ENCODE measurements at regions not wholly inside any gene's neighbourhood (a gene's known extent, or its start where the extent isn't known, plus 50 kb on each side); places are given as distances from the start of the nearest gene placed in this dataset.
"Not testable (repeated sequence)": the region's sequence is repeated elsewhere in the genome, so short reads cannot be mapped to it uniquely, and the experiment has no call there.

DNA sequence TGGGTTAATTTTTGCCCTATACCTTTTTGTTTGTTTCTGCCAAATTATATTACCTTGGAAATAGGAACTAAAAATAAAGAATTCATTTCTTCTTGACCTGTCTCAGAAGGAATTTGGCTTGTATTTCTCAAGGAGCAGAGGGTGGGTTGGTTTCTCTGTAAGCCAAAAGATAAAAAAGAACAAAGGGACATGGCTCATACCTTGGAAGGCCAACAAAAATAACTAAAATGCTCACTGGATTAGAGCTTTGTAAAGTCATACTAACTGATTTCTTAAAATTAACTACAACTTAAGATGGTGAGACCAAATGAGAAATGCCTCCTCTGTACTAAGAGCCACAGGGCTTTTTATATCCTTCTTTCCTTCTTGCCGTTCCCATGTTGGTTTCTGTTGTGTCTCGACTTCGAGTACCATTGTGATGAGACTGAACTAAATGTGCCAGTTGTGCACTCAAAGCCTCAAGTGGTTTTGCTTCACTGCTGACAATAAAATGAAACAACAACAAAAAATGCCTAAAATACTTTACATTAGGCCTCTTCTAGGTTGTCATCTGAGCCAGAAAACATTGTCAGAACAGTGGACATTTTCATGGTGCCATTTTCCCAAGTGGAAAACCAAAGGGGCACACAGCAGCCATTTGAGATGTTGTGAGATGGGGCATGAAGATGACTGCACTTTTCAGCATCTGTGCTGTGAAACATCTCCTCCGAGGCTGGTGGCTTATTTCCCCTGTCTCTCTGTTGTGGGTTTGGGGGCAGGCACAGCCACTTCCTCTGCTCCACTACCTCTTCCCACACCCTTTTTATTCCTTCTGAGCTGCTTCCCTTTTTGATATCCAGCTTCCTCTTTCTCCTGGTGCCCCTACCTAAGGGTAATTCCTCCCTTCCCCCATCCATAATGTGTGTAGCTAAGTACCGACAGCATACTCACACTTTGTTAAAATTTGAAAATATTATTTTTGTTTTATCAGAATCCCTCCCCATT lies 51.8 kb upstream of the AGR3 start:
- ChIA-PET CTCF (no interaction called here), POLR2A (no interaction called here)

DNA sequence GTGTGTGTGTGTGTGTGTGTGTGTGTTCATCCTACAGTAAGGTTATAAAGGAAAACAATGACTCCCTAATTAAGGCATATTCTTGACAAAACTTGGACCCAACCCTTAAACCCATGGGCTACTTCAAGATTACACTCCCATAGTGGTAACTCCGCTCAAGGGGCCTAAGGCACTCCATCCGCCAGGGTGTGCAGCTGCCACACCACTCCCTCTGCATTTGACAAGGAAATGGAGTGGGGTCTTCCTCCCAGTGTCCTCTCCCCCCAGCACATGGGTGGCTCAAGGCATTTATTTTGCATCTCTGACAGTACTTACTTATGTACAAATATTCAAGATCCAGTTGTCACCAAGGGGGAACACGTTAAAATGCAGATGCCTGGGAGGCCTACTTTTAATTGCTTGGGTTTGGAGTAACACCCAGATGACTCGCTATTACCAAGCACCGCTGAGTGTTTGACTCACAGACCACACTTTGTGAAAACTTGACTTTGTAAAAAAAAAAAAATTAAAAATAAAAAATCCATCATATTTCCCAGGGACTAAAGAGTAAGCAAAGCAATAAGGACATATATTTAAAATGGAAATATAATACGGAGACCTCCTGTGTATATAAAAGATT lies 53.0 kb upstream of the AGR3 start:
- POLR2A ChIA-PET, result no interaction called here
- CTCF ChIA-PET, result no interaction called here

DNA sequence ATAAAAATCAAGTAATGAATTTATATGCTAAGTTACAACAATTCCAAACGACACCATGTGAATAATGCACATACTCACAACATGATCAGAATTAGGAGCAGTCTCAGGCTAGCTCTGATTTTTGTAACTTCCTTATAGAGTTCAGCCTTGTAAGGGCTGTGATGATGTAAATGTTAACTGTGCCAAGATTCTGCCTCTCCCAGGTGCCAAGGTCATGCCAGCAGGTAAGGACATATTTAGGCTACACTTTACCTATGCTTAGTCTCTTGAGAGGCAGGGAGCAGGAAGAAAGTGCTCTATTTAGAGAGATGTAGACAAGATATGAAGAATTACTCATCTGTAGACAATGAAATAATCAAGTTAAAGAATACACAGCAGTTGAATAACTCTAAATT lies 53.6 kb upstream of the AGR3 start:
- ChIA-PET POLR2A (no interaction called here), CTCF (no interaction called here)

GRCh38 chr7:16936626-16937422 lies 55.0 kb upstream of the AGR3 start:
- ChIA-PET POLR2A (no interaction called here), CTCF (no interaction called here)

DNA sequence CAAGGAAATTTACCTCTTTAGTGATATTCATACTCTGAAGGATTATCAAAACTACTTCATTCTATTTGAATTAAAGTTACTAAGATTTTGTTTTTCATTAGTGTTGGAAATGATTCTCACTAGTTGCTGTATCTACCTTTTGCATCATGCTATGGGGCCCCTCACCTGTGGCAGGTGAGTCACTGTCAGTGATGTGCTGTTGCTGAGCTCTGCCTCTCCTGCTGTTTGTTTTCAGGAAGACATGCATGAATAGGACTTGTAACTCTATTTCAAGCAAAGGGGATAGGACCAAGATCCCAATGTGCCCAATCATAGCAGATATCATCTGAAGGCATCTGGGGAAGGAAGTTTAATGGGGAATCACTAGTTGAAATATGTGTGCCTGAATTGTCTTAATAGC lies 57.4 kb upstream of the AGR3 start:
- POLR2A ChIA-PET, result no interaction called here
- CTCF ChIA-PET, result no interaction called here

- CTCF ChIA-PET, result interaction anchor here (0.8 kb wide), 1 partner anchor 23 kb away, joined by 3 read pairs; no protein-coding TSS in a partner anchor
- POLR2A ChIA-PET, result no interaction called here
Observed at GRCh38 chr7:16940776-16941175, 59.0 kb upstream of the AGR3 start.

DNA sequence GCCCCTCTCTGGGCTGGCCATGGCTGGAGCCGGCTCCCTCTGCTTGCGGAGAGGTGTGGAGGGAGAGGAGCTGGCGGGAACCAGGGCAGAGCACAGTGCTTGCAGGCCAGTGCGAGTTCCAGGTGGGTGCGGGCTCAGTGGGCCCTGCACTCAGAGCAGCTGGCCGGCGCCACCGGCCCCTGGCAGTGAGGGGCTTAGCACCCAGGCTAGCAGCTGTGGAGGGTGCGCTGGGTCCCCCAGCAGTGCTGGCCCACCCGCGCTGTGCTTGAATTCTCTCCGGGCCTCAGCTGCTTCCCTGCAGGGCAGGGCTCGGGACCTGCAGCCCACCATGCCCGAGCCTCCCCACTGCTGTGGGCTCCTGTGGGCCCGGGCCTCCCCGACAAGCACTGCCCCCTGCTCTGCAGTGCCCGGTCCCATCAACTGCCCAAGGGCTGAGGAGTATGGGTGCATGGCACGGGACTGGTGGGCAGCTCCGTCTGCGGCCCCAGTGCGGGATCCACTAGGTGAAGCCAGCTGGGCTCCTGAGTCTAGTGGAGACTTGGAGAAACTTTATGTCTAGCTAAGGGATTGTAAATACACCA lies 61.2 kb upstream of the AGR3 start:
- POLR2A ChIA-PET, result no interaction called here
- CTCF ChIA-PET, result no interaction called here

- CTCF ChIA-PET, result no interaction called here
- POLR2A ChIA-PET, result no interaction called here
Observed at GRCh38 chr7:16944936-16945335, 63.2 kb upstream of the AGR3 start.

- CTCF ChIA-PET, result no interaction called here
- POLR2A ChIA-PET, result no interaction called here
Observed at GRCh38 chr7:16945372-16945771, 63.6 kb upstream of the AGR3 start.

DNA sequence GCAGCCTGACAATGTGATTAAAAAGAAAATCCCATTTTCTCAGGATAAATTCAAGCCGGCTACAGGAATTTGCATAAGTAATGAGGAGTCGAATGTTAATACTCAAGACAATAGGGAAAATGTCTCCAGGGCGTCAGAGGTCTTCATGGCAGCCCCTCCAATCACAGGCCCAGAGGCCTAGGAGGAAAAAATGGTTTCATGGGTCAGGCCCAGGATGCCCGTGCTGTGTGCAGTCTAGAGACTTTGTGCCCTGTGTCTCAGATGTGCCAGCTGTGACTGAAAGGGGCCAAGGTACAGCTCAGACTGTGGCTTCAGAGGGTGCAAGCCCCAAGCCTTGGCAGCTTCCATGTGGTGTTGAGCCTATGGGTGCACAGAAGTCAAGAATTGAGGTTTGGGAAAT lies 66.3 kb upstream of the AGR3 start:
- POLR2A ChIA-PET, CTCF ChIA-PET: not testable (repeated sequence)

DNA sequence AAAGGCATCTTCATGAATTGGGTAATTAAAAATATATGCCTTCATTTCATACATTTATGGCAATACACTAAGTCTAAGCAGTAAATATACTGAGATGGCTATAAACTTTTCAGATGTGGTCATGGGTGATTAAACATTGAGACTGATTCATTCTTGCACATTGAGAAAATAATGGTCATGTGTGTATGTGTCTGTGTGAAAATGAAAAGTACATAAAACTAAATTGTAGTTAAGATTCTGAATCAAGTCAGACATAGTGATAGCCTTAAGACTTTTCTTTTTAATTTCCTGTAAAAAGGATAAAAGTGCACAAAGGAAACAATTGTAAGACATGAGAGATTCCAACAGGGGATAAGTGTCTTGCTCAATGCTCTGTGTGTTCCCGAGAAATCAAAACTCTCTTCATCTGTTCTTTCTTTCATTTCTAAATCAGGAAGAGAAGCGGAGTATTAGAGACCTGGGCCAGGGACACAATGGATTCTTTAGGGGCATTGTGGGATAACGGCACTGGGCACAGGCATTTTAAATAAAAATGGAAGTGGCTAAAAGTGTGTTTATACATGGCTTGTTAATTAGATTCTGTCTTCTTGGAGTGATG lies 69.8 kb upstream of the AGR3 start:
- ChIA-PET POLR2A (no interaction called here), CTCF (no interaction called here)

GRCh38 chr7:16954321-16954720 lies 72.5 kb upstream of the AGR3 start:
- ChIA-PET POLR2A (no interaction called here), CTCF (no interaction called here)

GRCh38 chr7:16958724-16959123 lies 76.9 kb upstream of the AGR3 start:
- POLR2A ChIA-PET, result no interaction called here
- CTCF ChIA-PET, result no interaction called here

GRCh38 chr7:16960337-16960965 lies 78.7 kb upstream of the AGR3 start:
- ChIA-PET CTCF (no interaction called here), POLR2A (no interaction called here)

DNA sequence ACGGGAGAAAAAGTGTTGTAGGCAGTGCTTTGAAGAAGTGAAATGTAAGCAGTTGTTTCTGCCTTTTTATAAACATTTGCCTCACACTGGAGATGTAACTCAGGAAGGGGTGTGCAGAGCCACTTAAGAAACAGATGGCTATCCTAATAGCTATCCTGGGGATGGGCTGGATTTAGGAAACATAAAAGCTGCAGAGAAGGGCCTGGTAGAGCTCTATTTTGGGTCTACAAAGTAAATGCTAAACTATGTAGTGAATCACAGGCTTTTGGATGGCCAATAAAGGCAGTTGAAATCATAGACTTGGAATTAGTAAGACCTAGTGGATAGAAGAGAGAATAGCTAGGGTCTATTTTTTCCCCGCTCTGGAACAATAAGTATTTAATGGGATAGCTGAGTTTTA lies 79.9 kb upstream of the AGR3 start:
- ChIA-PET CTCF (no interaction called here), POLR2A (no interaction called here)

DNA sequence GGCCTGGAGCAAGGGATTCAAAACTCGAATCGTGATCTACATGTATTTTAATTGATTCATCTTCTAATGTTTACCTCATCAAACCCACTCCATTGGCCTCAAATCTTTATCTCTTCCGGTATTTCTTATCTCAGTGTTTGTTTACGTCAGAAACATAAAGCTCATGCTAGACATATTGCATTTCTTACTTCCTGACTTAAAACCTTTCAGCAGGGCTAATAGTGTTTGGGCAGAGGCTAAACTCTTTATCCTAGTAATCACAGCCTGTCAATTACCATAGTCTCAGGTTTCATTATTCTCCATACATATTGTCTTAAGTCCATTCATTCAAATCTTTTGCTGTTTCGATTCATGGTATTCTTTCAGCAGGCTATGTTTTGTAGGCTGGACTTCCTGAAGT lies 81.3 kb upstream of the AGR3 start:
- CTCF ChIA-PET, result no interaction called here
- POLR2A ChIA-PET, result no interaction called here

DNA sequence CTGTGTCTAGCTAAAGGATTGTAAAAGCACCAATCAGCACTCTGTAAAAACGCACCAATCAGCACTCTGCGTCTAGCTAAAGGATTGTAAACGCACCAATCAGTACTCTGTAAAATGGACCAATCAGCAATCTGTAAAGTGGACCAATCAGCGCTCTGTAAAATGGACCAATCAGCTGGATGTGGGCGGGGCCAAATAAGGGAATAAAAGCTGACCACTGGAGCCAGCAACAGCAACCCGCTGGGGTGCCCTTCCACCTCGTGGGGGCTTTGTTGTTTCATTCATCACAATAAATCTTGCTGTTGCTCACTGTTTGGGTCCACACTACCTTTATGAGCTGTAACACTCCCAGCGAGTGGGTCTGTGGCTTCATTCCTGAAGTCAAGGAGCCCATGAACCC lies 83.9 kb upstream of the AGR3 start:
- POLR2A ChIA-PET, CTCF ChIA-PET: not testable (repeated sequence)

DNA sequence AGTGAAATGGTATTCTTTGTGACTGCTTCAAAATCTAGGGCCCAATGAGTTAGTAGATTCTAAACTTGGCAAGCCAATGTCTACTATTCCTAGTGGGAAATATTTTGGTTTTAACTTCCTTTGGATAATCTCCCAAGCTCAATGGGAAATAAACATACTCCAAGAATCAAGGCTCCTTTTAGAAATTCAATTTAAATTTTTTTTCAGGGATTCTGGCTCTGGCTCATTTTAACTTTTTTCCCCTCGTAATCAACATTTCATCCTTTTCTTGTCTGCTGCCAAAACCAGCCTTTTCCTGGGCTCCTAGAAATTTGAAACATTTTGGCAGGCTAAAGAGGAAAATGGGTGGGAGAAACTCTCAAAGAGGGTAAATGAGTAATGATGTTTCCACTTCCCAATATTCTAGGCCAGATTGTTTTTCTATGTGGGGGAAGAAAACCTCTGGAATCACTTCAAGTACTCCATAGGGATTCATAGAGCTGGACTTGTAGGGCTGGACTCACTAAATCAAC lies 85.6 kb upstream of the AGR3 start:
- POLR2A ChIA-PET, result no interaction called here
- CTCF ChIA-PET, result no interaction called here

DNA sequence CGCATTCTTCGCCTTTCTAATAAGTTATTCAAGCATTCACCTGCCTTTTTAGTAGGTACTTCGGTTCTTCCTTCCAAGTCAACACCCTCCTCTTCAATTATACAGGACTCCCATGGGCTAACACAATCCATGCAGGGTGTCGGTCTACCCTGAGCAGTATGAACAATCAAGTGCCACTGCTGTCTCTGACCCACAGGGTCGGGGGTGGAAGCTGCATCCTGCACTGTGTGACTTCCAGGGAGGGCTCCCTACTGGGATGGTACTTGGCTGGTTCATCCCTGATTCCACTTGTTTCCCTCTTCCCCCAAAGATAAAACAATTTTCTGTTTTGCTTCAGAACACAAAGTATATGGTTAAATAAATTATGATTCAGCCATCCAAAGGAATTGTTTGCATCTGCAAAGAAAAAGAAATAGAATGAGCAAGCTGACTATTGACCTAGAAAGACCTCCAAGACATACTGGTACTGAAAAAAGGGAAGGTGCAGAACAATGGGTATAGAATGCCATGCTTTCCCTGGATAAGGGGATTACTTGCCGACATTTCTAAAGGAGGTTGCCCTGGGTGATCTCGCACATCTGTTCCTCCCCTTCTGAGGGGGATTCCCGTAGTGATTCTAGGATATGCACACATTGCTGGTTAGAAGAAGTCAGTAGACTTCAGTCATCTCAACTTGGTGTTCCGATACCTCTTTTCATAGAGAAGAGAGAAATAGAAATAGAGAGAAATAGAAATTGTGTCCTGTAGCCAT lies 89.1 kb upstream of the AGR3 start:
- ChIA-PET CTCF (no interaction called here), POLR2A (no interaction called here)

Measured in activated CD8-positive, alpha-beta memory T cell treated with anti-CD3 and anti-CD28 coated beads for 36 hours (primary cell).